GM18517 (cell line): ENCODE measurements at regions not wholly inside any gene's neighbourhood (a gene's known extent, or its start where the extent isn't known, plus 50 kb on each side); places are given as distances from the start of the nearest gene placed in this dataset.

Source experiments
- ATAC-seq: cut with Tn5 transposase; IDR thresholded peaks from one replicate; pipeline ENCODE4 v1.9.1; 2021; ENCODE audit warnings: mild to moderate bottlenecking, moderate library complexity; ENCODE audit not compliant: unreplicated experiment

DNA sequence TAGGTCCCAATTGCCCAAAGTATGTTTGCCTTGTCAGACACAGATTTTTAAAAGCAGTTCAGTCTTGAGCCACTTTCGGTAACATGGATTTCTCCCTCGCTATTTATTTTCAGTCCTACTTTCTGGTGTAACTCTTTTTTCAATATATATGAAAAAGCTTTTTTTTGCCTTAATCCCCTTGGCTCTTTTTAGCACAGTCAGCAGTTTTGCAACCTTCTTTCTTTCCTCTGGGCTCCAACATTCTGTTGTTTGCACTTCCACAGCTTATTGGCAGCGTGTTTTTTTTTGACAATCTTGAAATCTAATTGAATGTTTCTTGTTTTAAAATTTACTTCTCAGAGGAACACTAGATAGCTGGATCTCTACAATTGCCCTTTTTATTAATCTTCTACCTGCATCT is 429.3 kb upstream of the NBEA start:
- no peak for ATAC-seq

DNA sequence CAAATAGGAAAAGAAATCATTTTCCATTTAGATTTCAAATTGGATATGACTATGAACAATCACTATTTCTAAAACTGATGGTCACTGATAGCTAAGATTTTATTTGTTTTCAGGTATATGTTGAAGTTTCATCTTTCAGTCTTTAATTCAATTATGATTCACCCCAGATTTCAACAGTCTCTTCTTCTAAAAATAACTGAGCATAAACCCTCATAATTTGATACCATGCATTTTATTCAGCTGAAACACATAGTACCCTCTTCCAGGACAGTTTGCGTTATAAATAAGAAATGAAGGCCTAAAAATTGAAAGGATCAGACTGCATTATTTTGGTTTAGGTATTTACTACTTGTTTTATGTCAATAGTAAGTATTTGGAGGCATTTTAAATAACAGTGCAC is 428.5 kb upstream of the NBEA start:
- no peak for ATAC-seq

GRCh38 chr13:34515201-34515600 is 426.9 kb upstream of the NBEA start:
- no peak for ATAC-seq

- no peak for ATAC-seq
Observed at GRCh38 chr13:34521171-34521570, 420.9 kb upstream of the NBEA start.

GRCh38 chr13:34522808-34523207 is 419.3 kb upstream of the NBEA start:
- no peak for ATAC-seq

DNA sequence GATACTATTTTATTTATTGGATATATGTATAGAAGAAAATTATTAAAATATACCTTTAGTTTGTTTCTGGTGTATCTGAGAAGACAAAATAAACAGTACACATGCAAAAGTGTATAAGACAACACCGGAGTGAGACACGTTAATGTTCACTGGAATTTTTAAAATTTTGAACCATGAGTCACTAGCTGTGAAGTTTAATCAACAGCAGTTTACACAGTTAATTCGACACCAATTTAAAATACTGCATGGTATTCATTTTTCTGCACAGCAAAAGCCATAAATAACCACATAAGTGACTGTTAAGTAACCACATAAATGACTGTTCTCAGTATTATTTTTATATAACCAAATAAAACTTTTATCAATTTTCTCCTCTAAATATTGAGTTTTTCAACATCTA is 418.7 kb upstream of the NBEA start:
- ATAC-seq, result no peak

GRCh38 chr13:34533941-34534340 is 408.1 kb upstream of the NBEA start:
- ATAC-seq, result no peak

DNA sequence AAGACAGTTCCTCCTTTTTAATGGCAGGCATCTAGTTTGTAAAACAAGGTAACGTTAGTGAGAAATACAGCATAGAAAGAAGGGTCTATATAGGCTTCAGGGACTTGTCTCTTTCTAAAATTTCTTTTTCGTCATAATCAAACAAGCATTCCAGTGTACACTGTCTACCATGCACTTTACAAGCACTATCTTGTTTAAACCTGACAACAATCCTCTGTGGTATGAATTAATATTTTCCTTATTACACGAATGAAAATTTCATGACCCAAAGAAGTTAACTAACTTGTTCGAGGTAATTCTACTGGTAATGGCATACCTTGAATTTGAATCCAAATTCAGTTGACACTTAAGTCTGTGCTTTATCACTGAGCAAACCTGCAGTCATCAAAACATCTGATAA is 399.7 kb upstream of the NBEA start:
- ATAC-seq, result no peak

DNA sequence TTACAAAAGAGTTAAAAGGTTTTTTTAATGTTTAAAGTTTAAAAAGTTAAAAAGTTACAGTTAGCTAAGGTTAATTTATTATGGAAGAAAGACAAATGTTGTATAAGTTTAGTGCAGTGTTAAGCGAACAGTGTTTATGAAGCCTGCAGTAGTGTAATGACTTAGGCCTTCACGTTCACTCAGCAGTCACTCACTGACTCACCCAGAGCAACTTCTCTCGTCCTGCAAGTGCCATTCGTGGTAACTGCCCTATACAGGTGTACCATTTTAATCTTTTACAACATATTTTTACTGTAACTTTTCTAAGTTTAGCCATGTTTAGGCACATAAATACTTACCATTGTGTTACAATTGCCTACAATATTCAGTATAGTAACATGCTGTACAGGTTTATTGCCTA is 398.2 kb upstream of the NBEA start:
- ATAC-seq, result no peak

DNA sequence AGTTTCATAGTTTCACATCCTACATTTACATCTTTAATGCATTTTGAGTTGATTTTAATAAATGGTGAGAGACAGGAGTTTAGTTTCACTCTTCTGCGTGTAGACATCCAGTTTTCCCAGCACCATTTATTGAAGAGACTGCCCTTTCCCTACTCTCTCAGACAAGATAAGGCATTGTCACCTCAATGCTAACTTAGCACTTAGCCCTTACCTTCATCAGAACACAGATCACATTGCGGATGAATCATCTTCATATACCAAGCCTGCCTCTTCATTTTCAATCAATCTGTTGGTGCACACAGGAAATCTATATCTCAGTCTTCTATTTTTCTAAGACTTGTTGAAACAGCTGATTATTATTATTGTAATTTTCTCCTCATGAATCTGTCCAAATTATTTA is 396.6 kb upstream of the NBEA start:
- no peak for ATAC-seq

DNA sequence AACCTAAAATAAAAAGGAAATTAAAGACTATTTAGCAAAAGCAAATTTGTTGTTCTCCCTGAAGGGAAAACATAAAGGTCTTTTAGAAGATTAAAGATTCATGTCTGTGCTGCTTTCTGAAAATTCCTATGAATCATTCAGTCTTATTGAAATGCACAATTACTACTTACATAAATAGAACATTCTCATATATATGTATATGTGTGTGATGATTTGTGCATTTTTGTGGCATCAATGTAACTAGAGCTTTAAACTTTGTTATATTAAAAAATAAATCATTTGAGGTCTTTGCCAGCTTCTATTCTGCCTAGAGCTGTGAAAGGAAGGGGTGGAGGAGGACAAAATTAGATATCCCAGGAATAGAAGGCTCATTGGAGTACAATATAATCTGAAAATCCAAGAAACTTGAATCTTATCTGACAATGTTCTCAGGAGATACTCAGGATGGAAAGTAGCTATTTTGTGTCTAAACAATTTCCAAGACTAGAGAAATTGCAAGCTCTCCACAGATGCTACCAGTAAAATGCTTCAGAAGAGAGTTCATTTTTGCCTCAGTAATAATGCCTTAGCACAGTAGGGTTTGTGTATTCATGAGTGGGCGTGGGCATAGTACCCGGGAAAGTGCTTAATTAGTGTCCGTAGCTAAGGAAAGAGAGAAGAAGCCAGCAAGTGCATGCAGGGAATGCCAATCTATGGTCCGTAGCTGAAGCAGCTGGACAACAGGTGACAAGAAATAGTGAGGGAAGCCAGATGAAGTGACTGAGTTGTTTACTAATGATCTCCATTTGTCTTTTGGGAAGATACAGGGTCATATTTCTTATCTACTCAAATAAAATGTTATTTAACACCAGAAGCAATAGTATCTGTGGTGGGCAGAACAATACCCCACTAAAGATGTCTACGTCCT is 395.5 kb upstream of the NBEA start:
- ATAC-seq, result no peak

- ATAC-seq, result no peak
Observed at GRCh38 chr13:34547929-34548328, 394.1 kb upstream of the NBEA start.

DNA sequence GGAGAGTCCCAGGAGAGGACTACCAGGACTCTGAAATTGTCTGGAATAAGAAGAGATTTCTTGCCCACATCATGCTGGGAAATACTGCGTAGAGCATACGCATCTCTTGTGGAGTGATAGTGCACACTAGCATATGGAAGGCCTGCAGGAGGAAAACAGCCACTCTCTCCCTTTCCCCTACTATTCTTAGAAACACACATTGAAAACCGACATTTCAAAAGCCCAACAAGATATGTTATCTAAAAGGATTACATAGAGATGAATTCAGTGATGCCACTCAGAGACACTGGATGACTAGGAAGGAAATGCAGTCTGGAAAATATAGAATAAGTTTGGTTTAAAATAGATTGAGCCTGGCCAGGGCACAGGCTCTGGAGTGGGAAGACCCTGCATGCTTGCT is 388.7 kb upstream of the NBEA start:
- no peak for ATAC-seq

DNA sequence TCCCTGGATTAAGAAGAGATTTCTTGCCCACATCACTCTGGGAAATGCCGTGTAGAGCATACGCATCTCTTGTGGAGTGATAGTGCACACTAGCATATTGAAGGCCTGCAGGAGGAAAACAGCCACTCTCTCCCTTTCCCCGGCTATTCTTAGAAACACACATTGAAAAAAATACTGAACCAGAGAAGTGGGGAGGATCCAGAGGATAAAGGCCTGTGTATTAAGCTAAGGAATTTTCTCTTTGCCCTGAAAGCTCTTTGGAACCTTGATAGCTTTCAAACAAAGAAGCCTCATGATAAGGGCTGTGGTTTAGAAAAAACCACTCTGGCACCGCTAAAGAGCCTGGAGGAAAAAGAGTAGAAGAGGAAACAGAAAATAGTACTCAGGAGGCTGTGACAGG is 386.1 kb upstream of the NBEA start:
- ATAC-seq, result no peak

- ATAC-seq, result no peak
Observed at GRCh38 chr13:34561033-34561432, 381.0 kb upstream of the NBEA start.

- ATAC-seq, result no peak
Observed at GRCh38 chr13:34567597-34567996, 374.5 kb upstream of the NBEA start.

DNA sequence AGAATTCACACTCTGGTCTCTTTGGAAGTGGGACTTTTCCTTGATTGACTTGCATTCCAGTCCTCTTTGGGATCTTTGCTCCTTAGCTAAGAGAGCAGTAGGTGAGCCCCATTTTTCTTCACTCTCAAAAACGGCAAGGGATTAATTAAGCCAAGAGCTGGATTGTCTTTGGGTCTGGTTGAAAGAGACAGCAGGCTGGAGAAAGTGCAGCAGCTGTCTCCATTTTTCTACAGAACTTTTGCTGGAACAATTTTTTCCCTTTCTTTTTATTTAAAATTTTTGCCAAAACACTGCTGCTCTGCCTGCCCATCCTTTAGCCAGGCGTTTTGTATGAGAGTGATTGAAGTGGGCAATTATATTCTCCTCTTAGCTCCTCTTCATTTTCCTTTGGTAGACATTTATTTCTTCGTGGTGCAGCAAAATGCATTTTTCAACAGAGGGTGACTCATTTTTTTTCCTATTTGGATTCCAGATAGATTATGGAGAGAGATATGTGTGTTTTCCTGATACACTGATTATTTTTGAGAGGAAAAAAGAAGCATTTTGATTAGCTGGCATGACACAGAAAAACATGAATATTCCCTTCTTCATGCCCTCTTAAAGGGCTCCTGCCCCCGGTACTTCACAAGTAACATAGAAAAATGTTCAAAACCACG is 371.2 kb upstream of the NBEA start:
- no peak for ATAC-seq

DNA sequence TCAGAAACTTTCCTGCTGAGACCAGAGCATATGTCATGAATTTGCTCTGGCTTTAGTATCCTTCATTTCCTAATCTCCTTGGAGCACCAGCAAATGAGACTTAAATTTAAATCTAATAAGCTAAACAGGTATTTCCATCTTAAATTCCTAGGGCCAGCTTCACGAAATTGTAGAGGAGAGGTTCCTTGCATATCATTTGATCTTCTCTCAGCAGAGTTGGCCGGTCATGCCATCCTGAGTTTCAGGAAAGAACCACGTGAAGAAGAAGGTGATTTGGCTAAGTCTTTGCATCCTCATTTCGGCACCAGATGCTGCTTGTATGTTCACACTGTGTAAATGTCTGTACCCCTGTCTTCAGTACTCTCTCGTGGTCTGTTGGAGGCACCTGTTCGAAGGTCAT is 370.4 kb upstream of the NBEA start:
- no peak for ATAC-seq

DNA sequence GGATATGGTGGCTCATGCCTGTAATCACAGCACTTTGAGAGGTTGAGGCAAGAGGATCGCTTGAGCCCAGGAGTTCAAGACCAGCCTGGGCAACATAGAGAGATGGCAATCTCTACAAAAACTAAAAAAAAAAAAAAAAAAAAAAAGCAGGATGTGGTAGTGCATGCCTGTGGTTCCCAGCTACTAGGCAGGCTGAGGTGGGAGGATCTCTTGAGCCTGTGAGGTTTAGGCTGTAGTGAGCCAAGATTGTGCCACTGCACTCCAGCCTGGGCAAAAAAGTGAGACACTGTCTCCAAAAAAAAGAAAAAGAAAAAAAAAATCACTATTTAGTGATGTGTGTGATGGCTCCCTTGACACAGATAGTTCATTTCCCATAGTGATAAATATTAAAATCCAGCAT is 365.0 kb upstream of the NBEA start:
- ATAC-seq, result no peak

GRCh38 chr13:34578471-34578870 is 363.6 kb upstream of the NBEA start:
- ATAC-seq, result no peak

- ATAC-seq, result no peak
Observed at GRCh38 chr13:34578917-34579316, 363.2 kb upstream of the NBEA start.

DNA sequence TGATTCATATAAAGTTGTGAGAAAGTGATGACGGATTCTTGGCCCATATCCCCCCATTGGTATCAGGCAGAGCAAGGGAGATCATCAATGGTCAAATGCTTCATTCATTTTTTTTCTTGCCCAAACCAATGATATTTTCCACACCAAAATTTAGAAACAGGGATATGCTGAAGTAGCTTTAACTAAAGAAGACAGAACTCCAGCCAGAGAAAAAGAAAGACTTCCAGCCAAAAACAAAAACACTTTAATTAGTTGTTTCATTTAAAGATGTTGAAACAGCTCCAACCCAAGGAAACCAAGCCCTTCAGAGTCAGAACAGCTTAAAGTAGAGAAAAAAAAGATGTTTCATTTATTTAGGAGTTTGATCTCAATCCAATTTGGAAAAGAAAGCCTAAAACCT is 358.9 kb upstream of the NBEA start:
- no peak for ATAC-seq

- ATAC-seq, result no peak
Observed at GRCh38 chr13:34587576-34587975, 354.5 kb upstream of the NBEA start.
